GM21390 (cell line): ENCODE measurements at regions not wholly inside any gene's neighbourhood (a gene's known extent, or its start where the extent isn't known, plus 50 kb on each side); places are given as distances from the start of the nearest gene placed in this dataset.
"Not testable (repeated sequence)": the region's sequence is repeated elsewhere in the genome, so short reads cannot be mapped to it uniquely, and the experiment has no call there.

Experiments
- ATAC-seq: cut with Tn5 transposase; IDR thresholded peaks from one replicate; pipeline ENCODE4 v1.9.1; 2021; ENCODE audit not compliant: unreplicated experiment

GRCh38 chr3:26058901-26059321, 269.0 kb downstream of the OXSM start:
- no peak for ATAC-seq

- ATAC-seq = no peak
These were observed 272.1 kb downstream of the OXSM start for GRCh38 chr3:26061947-26062346.

- ATAC-seq = no peak
These were observed 274.4 kb downstream of the OXSM start for GRCh38 chr3:26064297-26064696.

GRCh38 chr3:26068890-26069289, 279.0 kb downstream of the OXSM start:
- ATAC-seq = no peak

- no peak for ATAC-seq
These were observed 281.0 kb downstream of the OXSM start for GRCh38 chr3:26070854-26071253.

- no peak for ATAC-seq
These were observed 284.2 kb downstream of the OXSM start for GRCh38 chr3:26074080-26074479.

GRCh38 chr3:26078539-26078938, 288.6 kb downstream of the OXSM start:
- no peak for ATAC-seq

GRCh38 chr3:26081166-26081565, 291.3 kb downstream of the OXSM start:
- no peak for ATAC-seq

- no peak for ATAC-seq
These were observed 291.9 kb downstream of the OXSM start for GRCh38 chr3:26081806-26082205.

GRCh38 chr3:26082911-26083310, 293.0 kb downstream of the OXSM start:
- ATAC-seq = no peak

GRCh38 chr3:26084629-26085028, 294.7 kb downstream of the OXSM start:
- no peak for ATAC-seq

GRCh38 chr3:26087751-26088150, 297.9 kb downstream of the OXSM start:
- ATAC-seq = no peak

GRCh38 chr3:26089249-26089648, 299.4 kb downstream of the OXSM start:
- ATAC-seq = no peak

- no peak for ATAC-seq
These were observed 300.7 kb downstream of the OXSM start for GRCh38 chr3:26090589-26090988.

GRCh38 chr3:26091096-26091495, 301.2 kb downstream of the OXSM start:
- ATAC-seq = no peak

GRCh38 chr3:26091626-26092025, 301.7 kb downstream of the OXSM start:
- no peak for ATAC-seq

- ATAC-seq = not testable (repeated sequence)
These were observed 307.2 kb downstream of the OXSM start for GRCh38 chr3:26097111-26097510.

- ATAC-seq = no peak
These were observed 309.8 kb downstream of the OXSM start for GRCh38 chr3:26099692-26100091.

- no peak for ATAC-seq
These were observed 310.3 kb downstream of the OXSM start for GRCh38 chr3:26100176-26100575.

GRCh38 chr3:26102376-26102775, 312.5 kb downstream of the OXSM start:
- ATAC-seq = no peak

GRCh38 chr3:26104851-26105251, 315.0 kb downstream of the OXSM start:
- ATAC-seq = no peak

- ATAC-seq = no peak
These were observed 315.4 kb downstream of the OXSM start for GRCh38 chr3:26105261-26105660.

- no peak for ATAC-seq
These were observed 316.3 kb downstream of the OXSM start for GRCh38 chr3:26106228-26106627.
